IMR-90 (cell line): ENCODE measurements at regions not wholly inside any gene's neighbourhood (a gene's known extent, or its start where the extent isn't known, plus 50 kb on each side); places are given as distances from the start of the nearest gene placed in this dataset.

Experiments
- BHLHE40 ChIP-seq: fragments of 150-350 bp; IDR thresholded peaks from 2 replicates; pipeline ENCODE4 v1.6.1; 2016; ENCODE audit warnings: mild to moderate bottlenecking, low read depth, low read length
- CTCF ChIP-seq: conservative IDR thresholded peaks from 2 replicates; pipeline ENCODE4 v1.5.1; 2012; ENCODE audit warnings: mild to moderate bottlenecking, low read depth, low read length, improper control_type of control experiment
- ELK1 ChIP-seq: fragments of 150-350 bp; IDR thresholded peaks from 2 replicates; pipeline ENCODE4 v1.6.1; 2016; ENCODE audit warnings: low read depth, mild to moderate bottlenecking, low read length, moderate library complexity, borderline replicate concordance
- MXI1 ChIP-seq: IDR thresholded peaks from 2 replicates; pipeline ENCODE4 v1.6.1; 2012; ENCODE audit warnings: low read depth, mild to moderate bottlenecking, low read length, moderate library complexity, borderline replicate concordance
- POLR2A ChIP-seq: IDR thresholded peaks from 2 replicates; pipeline ENCODE4 v1.6.1; 2012; ENCODE audit warnings: mild to moderate bottlenecking, low read depth, low read length
- RFX5 ChIP-seq: IDR thresholded peaks from 2 replicates; pipeline ENCODE4 v1.8.0; 2012; ENCODE audit warnings: low read depth, mild to moderate bottlenecking, low read length, moderate library complexity
- SMC3 ChIP-seq: fragments of 150-350 bp; IDR thresholded peaks from 2 replicates; pipeline ENCODE4 v1.6.1; 2016; ENCODE audit warnings: low read depth, mild to moderate bottlenecking, antibody characterized with exemption, low read length, moderate library complexity
- USF2 ChIP-seq: fragments of 150-350 bp; IDR thresholded peaks from 2 replicates; pipeline ENCODE4 v1.6.1; 2017; ENCODE audit warnings: mild to moderate bottlenecking, antibody characterized with exemption, low read length, low read depth

- TF ChIP-seq MXI1 (no peak), RFX5 (no peak), ELK1 (no peak), POLR2A (no peak), CTCF (no peak), SMC3 (no peak), USF2 (no peak), BHLHE40 (no peak)
Measured at GRCh38 chr2:42979870-42980763, 187.7 kb upstream of the HAAO start.
